ENCODE measurements at regions not wholly inside any gene's neighbourhood (a gene's known extent, or its start where the extent isn't known, plus 50 kb on each side); places are given as distances from the start of the nearest gene placed in this dataset.
"Not testable (repeated sequence)": the region's sequence is repeated elsewhere in the genome, so short reads cannot be mapped to it uniquely, and the experiment has no call there.

- Histone ChIP-seq H3F3A (ENCODE audit: low read depth) (no peaks in the 10 kb centered on the region), H3K4me1 (ENCODE audit: insufficient read depth, low read length, poor library complexity, severe bottlenecking) (no peaks in the 10 kb centered on the region), H4K20me1 (ENCODE audit: insufficient read depth, low read length, poor library complexity, severe bottlenecking) (no peaks in the 10 kb centered on the region), H3K27me3 (ENCODE audit: insufficient read depth, low read length, poor library complexity, severe bottlenecking) (no peaks in the 10 kb centered on the region), H3K36me3 (ENCODE audit: insufficient read depth, low read length) (no peaks in the 10 kb centered on the region), H2AFZ (ENCODE audit: low read length) (no peak overlapping the region), H3K79me2 (ENCODE audit: insufficient read depth, low read length) (no peaks in the 10 kb centered on the region), H3K9ac (ENCODE audit: low read depth, low read length, poor library complexity, severe bottlenecking) (no peak overlapping the region), H3K4me2 (ENCODE audit: low read depth, low read length, poor library complexity, severe bottlenecking) (no peak overlapping the region), H3K4me3 (ENCODE audit: low read length, poor library complexity, severe bottlenecking) (no peak overlapping the region), H3K9me3 (ENCODE audit: insufficient read depth, low read depth, low read length) (no peaks in the 10 kb centered on the region), H3K9me2 (replicated peaks; ENCODE audit: low read depth, low read length) (no peaks in the 10 kb centered on the region)
- TF ChIP-seq EZH2phosphoT487 (IDR thresholded peaks at IDR 0.05; ENCODE audit: borderline replicate concordance) (no peak), CTCF (conservative IDR thresholded peaks at IDR 0.05; ENCODE audit: low read length) (no peak)
Measured at GRCh38 chr15:92781925-92782453, 118.1 kb upstream of the CHD2 start.

GRCh38 chr15:92787116-92787515 is 113.0 kb upstream of the CHD2 start:
- no peaks in the 10 kb centered on the region for H3K27me3 ChIP-seq (ENCODE audit: insufficient read depth, low read length, poor library complexity, severe bottlenecking)
- H4K20me1 ChIP-seq (ENCODE audit: insufficient read depth, low read length, poor library complexity, severe bottlenecking): no peaks in the 10 kb centered on the region
- no peak overlapping the region for H3K4me3 ChIP-seq (ENCODE audit: low read length, poor library complexity, severe bottlenecking)
- no peaks in the 10 kb centered on the region for H3K4me1 ChIP-seq (ENCODE audit: insufficient read depth, low read length, poor library complexity, severe bottlenecking)
- H3F3A ChIP-seq (ENCODE audit: low read depth): no peaks in the 10 kb centered on the region
- no peak for TF ChIP-seq EZH2phosphoT487 (IDR thresholded peaks at IDR 0.05; ENCODE audit: borderline replicate concordance)
- no peak for TF ChIP-seq CTCF (conservative IDR thresholded peaks at IDR 0.05; ENCODE audit: low read length)
- H2AFZ ChIP-seq (ENCODE audit: low read length): no peak overlapping the region
- H3K9ac ChIP-seq (ENCODE audit: low read depth, low read length, poor library complexity, severe bottlenecking): no peak overlapping the region
- no peaks in the 10 kb centered on the region for H3K9me3 ChIP-seq (ENCODE audit: insufficient read depth, low read depth, low read length)
- H3K4me2 ChIP-seq (ENCODE audit: low read depth, low read length, poor library complexity, severe bottlenecking): no peak overlapping the region
- H3K9me2 ChIP-seq (replicated peaks; ENCODE audit: low read depth, low read length): no peaks in the 10 kb centered on the region
- H3K36me3 ChIP-seq (ENCODE audit: insufficient read depth, low read length): no peaks in the 10 kb centered on the region
- no peaks in the 10 kb centered on the region for H3K79me2 ChIP-seq (ENCODE audit: insufficient read depth, low read length)

- H2AFZ ChIP-seq (ENCODE audit: low read length): no peak overlapping the region
- H3K79me2 ChIP-seq (ENCODE audit: insufficient read depth, low read length): no peaks in the 10 kb centered on the region
- H4K20me1 ChIP-seq (ENCODE audit: insufficient read depth, low read length, poor library complexity, severe bottlenecking): no peaks in the 10 kb centered on the region
- H3K9me3 ChIP-seq (ENCODE audit: insufficient read depth, low read depth, low read length): no peaks in the 10 kb centered on the region
- no peaks in the 10 kb centered on the region for H3F3A ChIP-seq (ENCODE audit: low read depth)
- H3K4me2 ChIP-seq (ENCODE audit: low read depth, low read length, poor library complexity, severe bottlenecking): no peak overlapping the region
- no peak overlapping the region for H3K9ac ChIP-seq (ENCODE audit: low read depth, low read length, poor library complexity, severe bottlenecking)
- no peaks in the 10 kb centered on the region for H3K36me3 ChIP-seq (ENCODE audit: insufficient read depth, low read length)
- H3K9me2 ChIP-seq (replicated peaks; ENCODE audit: low read depth, low read length): no peaks in the 10 kb centered on the region
- no peak overlapping the region for H3K4me3 ChIP-seq (ENCODE audit: low read length, poor library complexity, severe bottlenecking)
- no peaks in the 10 kb centered on the region for H3K4me1 ChIP-seq (ENCODE audit: insufficient read depth, low read length, poor library complexity, severe bottlenecking)
- TF ChIP-seq CTCF (conservative IDR thresholded peaks at IDR 0.05; ENCODE audit: low read length) (no peak), EZH2phosphoT487 (IDR thresholded peaks at IDR 0.05; ENCODE audit: borderline replicate concordance) (no peak)
- H3K27me3 ChIP-seq (ENCODE audit: insufficient read depth, low read length, poor library complexity, severe bottlenecking): no peaks in the 10 kb centered on the region
Measured at GRCh38 chr15:92788196-92788595, 111.9 kb upstream of the CHD2 start.

GRCh38 chr15:92788793-92789192 is 111.3 kb upstream of the CHD2 start:
- H3K4me2 ChIP-seq (ENCODE audit: low read depth, low read length, poor library complexity, severe bottlenecking); H3K36me3 ChIP-seq (ENCODE audit: insufficient read depth, low read length); H3K9me2 ChIP-seq (replicated peaks; ENCODE audit: low read depth, low read length); H2AFZ ChIP-seq (ENCODE audit: low read length); H3K27me3 ChIP-seq (ENCODE audit: insufficient read depth, low read length, poor library complexity, severe bottlenecking); H3K79me2 ChIP-seq (ENCODE audit: insufficient read depth, low read length); H3K9ac ChIP-seq (ENCODE audit: low read depth, low read length, poor library complexity, severe bottlenecking); H3K4me1 ChIP-seq (ENCODE audit: insufficient read depth, low read length, poor library complexity, severe bottlenecking); H4K20me1 ChIP-seq (ENCODE audit: insufficient read depth, low read length, poor library complexity, severe bottlenecking); H3F3A ChIP-seq (ENCODE audit: low read depth); H3K9me3 ChIP-seq (ENCODE audit: insufficient read depth, low read depth, low read length); H3K4me3 ChIP-seq (ENCODE audit: low read length, poor library complexity, severe bottlenecking): not testable (repeated sequence)

Data from Loucy (cell line).